GM20000 (cell line): ENCODE measurements at regions not wholly inside any gene's neighbourhood (a gene's known extent, or its start where the extent isn't known, plus 50 kb on each side); places are given as distances from the start of the nearest gene placed in this dataset.

Source experiments
- DNase-seq: peaks from one replicate; pipeline ENCODE4 v3.0.0; 2012; ENCODE audit warnings: low spot score
- TF ChIP-seq, protein P1 (sequence below): IDR thresholded peaks from 2 replicates; pipeline ENCODE4 v1.5.1; 2012; ENCODE audit warnings: mild to moderate bottlenecking, control low read depth; ENCODE audit errors: extremely low read depth, missing control alignments

DNA sequence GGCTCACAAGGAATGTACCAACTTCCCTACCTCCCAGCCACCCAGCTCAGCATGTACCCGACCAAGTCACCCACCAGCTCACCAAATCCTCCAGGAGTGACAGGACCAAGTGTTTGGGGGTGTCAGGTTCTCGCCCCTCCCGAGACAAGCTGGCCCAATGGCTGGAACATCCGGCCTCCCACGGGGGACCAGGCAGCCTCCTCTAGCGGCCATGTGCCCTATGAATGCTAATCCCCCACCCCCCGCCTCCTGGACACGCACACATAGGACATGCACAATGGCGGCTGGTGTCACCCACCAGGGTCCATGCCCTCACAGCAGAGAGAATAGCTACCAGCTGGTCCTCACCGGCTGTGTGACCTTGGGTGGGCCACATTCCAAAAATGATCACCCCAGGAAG, 151.0 kb downstream of the MN1 start:
- no peak for DNase-seq
- TF ChIP-seq, protein P1, sequence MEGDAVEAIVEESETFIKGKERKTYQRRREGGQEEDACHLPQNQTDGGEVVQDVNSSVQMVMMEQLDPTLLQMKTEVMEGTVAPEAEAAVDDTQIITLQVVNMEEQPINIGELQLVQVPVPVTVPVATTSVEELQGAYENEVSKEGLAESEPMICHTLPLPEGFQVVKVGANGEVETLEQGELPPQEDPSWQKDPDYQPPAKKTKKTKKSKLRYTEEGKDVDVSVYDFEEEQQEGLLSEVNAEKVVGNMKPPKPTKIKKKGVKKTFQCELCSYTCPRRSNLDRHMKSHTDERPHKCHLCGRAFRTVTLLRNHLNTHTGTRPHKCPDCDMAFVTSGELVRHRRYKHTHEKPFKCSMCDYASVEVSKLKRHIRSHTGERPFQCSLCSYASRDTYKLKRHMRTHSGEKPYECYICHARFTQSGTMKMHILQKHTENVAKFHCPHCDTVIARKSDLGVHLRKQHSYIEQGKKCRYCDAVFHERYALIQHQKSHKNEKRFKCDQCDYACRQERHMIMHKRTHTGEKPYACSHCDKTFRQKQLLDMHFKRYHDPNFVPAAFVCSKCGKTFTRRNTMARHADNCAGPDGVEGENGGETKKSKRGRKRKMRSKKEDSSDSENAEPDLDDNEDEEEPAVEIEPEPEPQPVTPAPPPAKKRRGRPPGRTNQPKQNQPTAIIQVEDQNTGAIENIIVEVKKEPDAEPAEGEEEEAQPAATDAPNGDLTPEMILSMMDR: no peak

DNA sequence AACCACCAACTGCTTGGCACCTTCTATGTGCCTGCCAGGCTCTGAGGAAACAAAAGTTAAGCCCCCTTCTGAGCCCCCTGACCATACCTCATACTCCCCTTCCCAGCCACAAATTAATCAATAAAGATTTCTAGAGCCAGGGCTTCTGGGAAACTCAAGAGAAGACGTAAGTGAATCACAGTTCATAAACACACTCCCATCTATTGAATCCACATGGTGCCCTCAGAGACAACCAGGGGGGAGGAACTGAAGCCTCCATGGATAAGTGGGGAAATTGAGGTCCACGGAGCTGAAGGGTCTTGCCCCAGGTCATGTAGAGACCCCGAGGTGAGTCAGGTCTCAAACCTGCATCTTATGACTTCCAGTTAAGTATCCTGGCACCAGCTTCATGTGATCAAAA, 150.6 kb downstream of the MN1 start:
- DNase-seq: no peak
- TF ChIP-seq, protein P1: no peak

DNA sequence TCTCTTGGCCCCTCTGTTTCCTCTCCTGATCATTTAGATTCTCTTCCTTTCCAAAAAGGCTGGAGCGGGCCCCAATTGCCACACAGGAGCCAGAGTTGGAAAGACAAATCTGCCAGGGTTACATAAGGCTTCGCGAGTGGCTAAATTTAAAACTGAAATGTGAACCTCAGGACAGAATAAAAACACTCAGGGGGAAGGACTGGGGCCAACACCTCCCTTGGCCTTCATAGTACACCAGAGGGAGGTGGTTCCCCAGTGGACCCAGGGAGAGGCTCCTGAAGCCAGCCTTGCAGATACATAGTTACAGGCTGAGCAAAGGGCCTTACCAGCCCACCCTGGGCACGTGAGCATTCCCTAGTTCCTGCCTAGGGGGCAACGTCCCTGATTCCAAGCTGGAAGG, 150.1 kb downstream of the MN1 start:
- DNase-seq: no peak
- TF ChIP-seq, protein P1: no peak

DNA sequence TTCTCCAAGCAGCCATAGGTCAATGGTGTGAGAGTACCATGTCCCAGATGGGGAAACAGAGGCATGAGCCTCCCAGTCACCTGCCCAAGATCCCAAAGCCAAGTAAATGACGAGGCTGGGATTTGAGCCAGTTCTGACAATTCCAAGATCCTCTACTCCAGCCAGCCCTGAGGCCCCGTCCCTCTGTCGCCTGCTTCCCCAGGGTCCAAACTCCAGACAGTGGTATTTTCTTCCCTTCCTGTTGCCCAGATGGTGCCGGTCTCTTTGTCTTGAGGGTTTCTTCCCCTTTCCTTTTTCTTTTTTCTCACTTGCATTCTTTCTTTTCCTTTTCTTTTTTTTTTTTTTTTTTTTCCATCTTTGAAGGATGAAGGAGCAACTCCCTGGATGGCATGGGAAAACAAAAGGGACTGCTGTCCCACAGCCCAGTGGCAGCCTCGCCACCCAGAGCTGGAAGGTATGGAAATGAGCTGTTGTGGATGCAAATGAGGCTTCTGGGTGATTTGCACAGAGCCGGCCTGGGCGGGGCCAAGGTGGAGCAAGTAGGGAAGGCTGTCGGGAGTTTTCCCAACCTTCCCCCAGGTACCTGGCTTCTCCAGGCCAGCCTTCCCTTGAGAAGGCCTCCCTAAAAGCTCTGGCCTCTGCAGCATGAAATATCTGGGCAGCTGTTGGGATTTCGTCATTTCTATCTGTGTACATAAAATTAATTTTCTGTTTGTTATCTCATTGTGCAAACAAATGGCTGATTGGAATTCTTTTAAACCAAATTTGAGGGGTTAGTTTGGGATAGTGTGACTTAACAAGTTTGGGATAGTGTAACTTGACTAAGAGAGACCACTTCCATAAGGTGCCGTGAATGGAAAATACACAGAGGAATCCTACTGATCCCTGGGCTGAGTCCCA, 146.8 kb downstream of the MN1 start:
- TF ChIP-seq, protein P1: no peak
- DNase-seq: no peak

DNA sequence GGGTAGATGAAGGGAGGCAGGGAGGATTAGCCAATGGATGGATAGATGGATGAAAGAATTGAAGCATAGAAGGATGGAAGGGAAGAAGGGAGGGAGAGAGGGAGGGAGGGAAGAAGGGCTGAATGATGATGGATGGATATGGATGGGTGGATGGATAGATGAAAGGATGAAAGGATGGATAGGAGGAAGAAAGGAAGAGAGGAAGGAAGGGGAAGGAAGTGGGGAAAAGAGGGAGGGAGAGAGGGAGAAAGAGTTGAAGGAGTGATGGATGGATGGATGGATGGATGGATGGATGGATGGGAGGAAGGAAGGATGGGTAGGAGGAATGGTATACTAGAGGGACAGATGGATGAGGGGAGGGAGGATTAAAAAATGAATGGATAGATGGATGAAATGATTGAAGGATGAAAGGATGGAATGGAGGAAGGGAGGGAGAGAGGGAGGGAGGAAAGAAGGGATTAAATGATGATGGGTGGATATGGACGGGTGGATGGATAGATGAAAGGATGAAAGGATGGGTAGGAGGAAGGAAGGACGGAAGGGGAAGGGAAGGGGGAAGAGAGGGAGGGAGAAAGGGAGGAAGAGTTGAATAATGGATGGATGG, 145.9 kb downstream of the MN1 start:
- TF ChIP-seq, protein P1: no peak
- no peak for DNase-seq

DNA sequence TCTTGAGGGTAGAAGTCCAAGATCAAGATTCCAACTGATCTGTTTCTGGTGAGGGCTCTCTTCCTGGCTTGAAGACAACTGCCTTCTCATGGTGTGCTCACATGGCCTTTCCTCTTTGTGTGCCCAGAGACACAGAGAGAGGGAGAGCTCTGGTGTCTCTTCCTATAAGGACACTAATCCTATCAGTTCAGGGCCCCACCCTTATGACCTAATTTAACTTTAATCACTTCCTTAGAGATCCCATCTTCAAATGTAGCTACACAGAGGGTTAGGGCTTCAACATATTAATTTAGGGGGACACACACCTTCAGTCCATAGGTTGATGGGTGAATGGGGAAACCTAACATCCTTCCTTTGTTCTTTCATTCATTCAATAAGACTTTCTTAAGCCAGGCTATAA, 144.6 kb downstream of the MN1 start:
- no peak for DNase-seq
- TF ChIP-seq, protein P1: no peak

DNA sequence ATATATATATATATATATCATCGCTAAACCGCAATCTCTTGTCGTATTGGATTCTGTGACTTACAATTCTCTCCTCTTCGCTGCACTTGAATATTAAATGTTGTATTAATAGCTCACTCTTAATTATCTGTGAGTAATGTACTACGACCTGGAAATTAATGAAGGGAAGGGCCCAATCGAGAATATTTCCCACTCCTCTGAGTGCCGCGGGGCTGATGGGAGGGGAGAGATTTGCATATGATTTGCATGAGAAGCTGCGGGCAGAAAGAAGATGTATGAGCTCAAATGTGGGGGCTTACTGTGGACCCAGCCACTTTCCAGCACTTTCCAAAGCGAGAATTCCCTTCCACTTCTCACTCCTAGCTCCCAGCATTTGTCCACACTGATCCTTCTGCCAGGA, 141.2 kb downstream of the MN1 start:
- no peak for DNase-seq

More for the DNA sequence above, 141.2 kb downstream of the MN1 start:
- TF ChIP-seq, protein P1: no peak
